GM12873 (cell line): ENCODE measurements at regions not wholly inside any gene's neighbourhood (a gene's known extent, or its start where the extent isn't known, plus 50 kb on each side); places are given as distances from the start of the nearest gene placed in this dataset.

ENCODE experiments used
- CTCF ChIP-seq: IDR thresholded peaks from 2 replicates; pipeline ENCODE4 v1.5.1; 2012; ENCODE audit warnings: low read depth, mild to moderate bottlenecking, moderate library complexity, low read length, control low read depth; ENCODE audit not compliant: insufficient read depth; ENCODE audit errors: missing control alignments

GRCh38 chr20:48267860-48268633 lies 482.8 kb upstream of the SULF2 start:
- no peak for TF ChIP-seq CTCF

- no peak for TF ChIP-seq CTCF
Measured at GRCh38 chr20:48266571-48266970, 481.3 kb upstream of the SULF2 start.

GRCh38 chr20:48265791-48266190 lies 480.5 kb upstream of the SULF2 start:
- TF ChIP-seq CTCF: no peak

GRCh38 chr20:48262955-48263354 lies 477.7 kb upstream of the SULF2 start:
- TF ChIP-seq CTCF: no peak

GRCh38 chr20:48262466-48262865 lies 477.2 kb upstream of the SULF2 start:
- TF ChIP-seq CTCF: no peak

GRCh38 chr20:48261398-48261910 lies 476.2 kb upstream of the SULF2 start:
- TF ChIP-seq CTCF: no peak

- TF ChIP-seq CTCF: no peak
Measured at GRCh38 chr20:48260129-48260756, 475.0 kb upstream of the SULF2 start.
